ENCODE measurements at regions not wholly inside any gene's neighbourhood (a gene's known extent, or its start where the extent isn't known, plus 50 kb on each side); places are given as distances from the start of the nearest gene placed in this dataset.

GRCh38 chr10:14391342-14391741, 60.6 kb upstream of the FRMD4A start:
- CTCF ChIA-PET, result interaction anchor here (0.7 kb wide), 1 partner anchor 25 kb away, joined by 4 read pairs; no protein-coding TSS in a partner anchor
- H3K27me3 Mint-ChIP-seq (ENCODE audit: unreplicated experiment), result peaks cover 14% of the 10 kb centered on the region
- intact Hi-C loops (cut with micrococcal nuclease; ENCODE audit: unreplicated experiment), result no loop called here
- no peaks in the 10 kb centered on the region for H3K36me3 Mint-ChIP-seq (ENCODE audit: insufficient read depth, unreplicated experiment)
- TF ChIP-seq CTCF (IDR thresholded peaks at IDR 0.05; ENCODE audit: unreplicated experiment), result no peak
- H3K4me3 Mint-ChIP-seq (ENCODE audit: low read depth, unreplicated experiment), result no peak overlapping the region
- H3K9me3 Mint-ChIP-seq (ENCODE audit: low read depth, unreplicated experiment), result peaks cover 5% of the 10 kb centered on the region
- DNase-seq, result no peak
- H3K4me1 Mint-ChIP-seq (ENCODE audit: low read depth, unreplicated experiment), result no peaks in the 10 kb centered on the region
- BruUV-seq (replicated peaks), result no TSS peak
- no peak overlapping the region for H3K27ac Mint-ChIP-seq (ENCODE audit: unreplicated experiment)

GRCh38 chr10:14389981-14390590, 59.4 kb upstream of the FRMD4A start:
- Mint-ChIP-seq H3K27ac (ENCODE audit: unreplicated experiment) (no peak overlapping the region), H3K27me3 (ENCODE audit: unreplicated experiment) (peaks cover 14% of the 10 kb centered on the region), H3K9me3 (ENCODE audit: low read depth, unreplicated experiment) (peaks cover 5% of the 10 kb centered on the region), H3K4me1 (ENCODE audit: low read depth, unreplicated experiment) (no peaks in the 10 kb centered on the region), H3K4me3 (ENCODE audit: low read depth, unreplicated experiment) (no peak overlapping the region), H3K36me3 (ENCODE audit: insufficient read depth, unreplicated experiment) (no peaks in the 10 kb centered on the region)
- intact Hi-C loops (cut with micrococcal nuclease; ENCODE audit: unreplicated experiment), result no loop called here
- CTCF ChIA-PET, result no interaction called here
- no peak for DNase-seq
- TF ChIP-seq CTCF (IDR thresholded peaks at IDR 0.05; ENCODE audit: unreplicated experiment), result no peak
- no TSS peak for BruUV-seq (replicated peaks)

- peaks cover 14% of the 10 kb centered on the region for H3K27me3 Mint-ChIP-seq (ENCODE audit: unreplicated experiment)
- H3K27ac Mint-ChIP-seq (ENCODE audit: unreplicated experiment), result no peak overlapping the region
- peaks cover 24% of the 10 kb centered on the region for H3K4me1 Mint-ChIP-seq (ENCODE audit: low read depth, unreplicated experiment)
- BruUV-seq (replicated peaks), result no TSS peak
- CTCF ChIA-PET, result interaction anchor here (0.8 to 1.2 kb wide), 3 partner anchors 10 to 19 kb away, joined by 4 read pairs; no protein-coding TSS in a partner anchor
- TF ChIP-seq CTCF (IDR thresholded peaks at IDR 0.05; ENCODE audit: unreplicated experiment), result no peak
- H3K36me3 Mint-ChIP-seq (ENCODE audit: insufficient read depth, unreplicated experiment), result no peaks in the 10 kb centered on the region
- DNase-seq, result peak; percentile 16
- intact Hi-C loops (cut with micrococcal nuclease; ENCODE audit: unreplicated experiment), result no loop called here
- peaks cover 3% of the 10 kb centered on the region for H3K9me3 Mint-ChIP-seq (ENCODE audit: low read depth, unreplicated experiment)
- H3K4me3 Mint-ChIP-seq (ENCODE audit: low read depth, unreplicated experiment), result no peak overlapping the region
Measured at GRCh38 chr10:14385596-14386593, 55.2 kb upstream of the FRMD4A start.

GRCh38 chr10:14384915-14385314, 54.2 kb upstream of the FRMD4A start:
- Mint-ChIP-seq H3K27me3 (ENCODE audit: unreplicated experiment) (peaks cover 14% of the 10 kb centered on the region), H3K36me3 (ENCODE audit: insufficient read depth, unreplicated experiment) (no peaks in the 10 kb centered on the region), H3K9me3 (ENCODE audit: low read depth, unreplicated experiment) (peaks cover 3% of the 10 kb centered on the region), H3K4me3 (ENCODE audit: low read depth, unreplicated experiment) (no peak overlapping the region), H3K27ac (ENCODE audit: unreplicated experiment) (no peak overlapping the region), H3K4me1 (ENCODE audit: low read depth, unreplicated experiment) (peaks cover 32% of the 10 kb centered on the region)
- BruUV-seq (replicated peaks), result no TSS peak
- CTCF ChIA-PET, result no interaction called here
- intact Hi-C loops (cut with micrococcal nuclease; ENCODE audit: unreplicated experiment), result no loop called here
- no peak for TF ChIP-seq CTCF (IDR thresholded peaks at IDR 0.05; ENCODE audit: unreplicated experiment)
- DNase-seq, result no peak
